H1 (cell line): ENCODE measurements at regions not wholly inside any gene's neighbourhood (a gene's known extent, or its start where the extent isn't known, plus 50 kb on each side); places are given as distances from the start of the nearest gene placed in this dataset.

Experiments
- RBBP5 ChIP-seq: IDR thresholded peaks from 2 replicates; pipeline ENCODE4 v1.7.1; 2012; ENCODE audit warnings: low read depth, mild to moderate bottlenecking, inconsistent platforms, low read length, moderate library complexity, borderline replicate concordance
- TF ChIP-seq, protein P1 (sequence below): IDR thresholded peaks from 2 replicates; pipeline ENCODE4 v1.6.1; 2011; ENCODE audit warnings: low read depth, mild to moderate bottlenecking, low read length; ENCODE audit not compliant: insufficient read depth

DNA sequence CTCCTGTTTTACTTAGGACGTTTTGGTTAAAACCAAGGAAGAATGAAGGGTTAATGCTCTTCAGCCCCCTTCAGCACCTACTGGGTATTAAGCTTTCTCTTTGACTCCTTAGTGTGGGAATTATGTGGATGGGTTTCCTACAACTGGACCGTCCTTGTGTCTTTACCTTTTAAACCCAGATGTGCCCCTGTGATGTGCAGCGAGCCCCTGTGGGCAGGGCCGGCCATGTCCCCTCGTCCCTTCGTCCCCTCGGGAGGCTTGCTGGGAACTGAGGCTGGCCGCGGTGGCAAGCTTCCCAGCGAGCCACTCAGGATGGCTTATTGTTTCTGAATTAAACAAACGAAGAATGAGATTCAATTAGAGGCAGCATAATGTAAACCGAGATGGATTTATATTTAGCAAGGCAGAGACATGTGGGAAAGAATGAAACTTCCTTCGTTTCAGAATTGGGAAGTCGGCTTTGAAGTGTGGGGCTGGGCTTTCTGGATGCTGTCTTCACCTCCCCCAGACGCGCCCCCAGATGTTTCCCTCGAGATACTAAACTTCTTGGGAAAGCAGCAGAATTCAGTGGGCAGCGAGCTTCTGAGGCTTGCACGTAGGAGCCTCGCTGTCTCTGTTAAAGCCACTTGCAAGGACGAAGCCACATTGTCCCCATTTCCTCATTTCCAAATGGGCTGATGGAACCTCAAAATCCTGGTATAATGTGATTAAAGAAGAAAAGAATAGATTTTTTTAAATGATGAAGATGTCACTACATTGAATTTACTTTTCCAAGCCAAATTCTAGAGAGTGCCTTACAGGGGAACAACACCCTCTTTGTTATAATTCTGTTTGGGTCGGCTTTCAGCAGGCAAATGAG lies 146.0 kb downstream of the VAPA start:
- TF ChIP-seq, protein P1, sequence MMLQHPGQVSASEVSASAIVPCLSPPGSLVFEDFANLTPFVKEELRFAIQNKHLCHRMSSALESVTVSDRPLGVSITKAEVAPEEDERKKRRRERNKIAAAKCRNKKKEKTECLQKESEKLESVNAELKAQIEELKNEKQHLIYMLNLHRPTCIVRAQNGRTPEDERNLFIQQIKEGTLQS = no peak
- no peak for TF ChIP-seq RBBP5
